ENCODE measurements at regions not wholly inside any gene's neighbourhood (a gene's known extent, or its start where the extent isn't known, plus 50 kb on each side); places are given as distances from the start of the nearest gene placed in this dataset.
A peak's percentile ranks its signal among the peaks of the same experiment; 100 is the strongest.

DNA sequence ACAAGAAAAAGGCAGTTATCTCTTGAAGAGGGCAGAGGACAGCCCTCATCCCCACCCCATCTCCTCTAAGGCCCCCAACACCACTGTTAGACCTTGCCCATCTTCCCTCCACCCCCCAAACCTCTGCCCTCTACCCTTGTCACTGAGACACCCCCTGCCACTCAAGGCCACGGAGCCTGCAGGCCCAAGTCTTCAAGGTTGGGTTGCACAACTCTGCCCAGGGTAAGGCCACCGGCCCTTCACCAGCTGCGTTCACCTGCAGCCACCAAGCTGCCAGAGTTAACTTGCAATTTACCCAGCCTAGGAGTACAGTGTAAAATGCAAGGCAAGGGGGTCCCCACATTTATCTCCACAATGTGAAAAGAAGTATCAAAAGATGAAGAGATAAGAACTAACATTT lies 128.7 kb upstream of the PKDCC start:
- WGBS (ENCODE audit: missing lambda C conversion rate) = 94% methylated on average over 3 of the region's 3 CpGs
- no peak for ATAC-seq
- POLR2A ChIA-PET = no interaction called here
- CTCF ChIA-PET = interaction anchor here (1.1 to 1.6 kb wide), 5 partner anchors 8 to 126 kb away, joined by 3 to 6 read pairs (median 3); no protein-coding TSS in a partner anchor
- Histone ChIP-seq H3K4me3 (no peak overlapping the region), H3K9me3 (peaks cover 14% of the 10 kb centered on the region), H3K4me1 (peaks cover 22% of the 10 kb centered on the region), H3K4me2 (no peak overlapping the region), H3K27ac (0 out of 6 replicates have a peak overlapping the region, but pooled peaks of 1 of the 2 experiments have one; percentile 14)
- no peak for DNase-seq (ENCODE audit: low read depth in 1 of 2, low spot score in 1 of 2)
- no peak for TF ChIP-seq RARB (CRISPR knock-in tag; IDR thresholded peaks at IDR 0.05)
- TF ChIP-seq ESRRA (IDR thresholded peaks at IDR 0.05; ENCODE audit: borderline replicate concordance, low read length) = no peak
- no peak for TF ChIP-seq BHLHE40 (IDR thresholded peaks at IDR 0.05; ENCODE audit: low read depth, low read length)
- FAIRE-seq = no peak

DNA sequence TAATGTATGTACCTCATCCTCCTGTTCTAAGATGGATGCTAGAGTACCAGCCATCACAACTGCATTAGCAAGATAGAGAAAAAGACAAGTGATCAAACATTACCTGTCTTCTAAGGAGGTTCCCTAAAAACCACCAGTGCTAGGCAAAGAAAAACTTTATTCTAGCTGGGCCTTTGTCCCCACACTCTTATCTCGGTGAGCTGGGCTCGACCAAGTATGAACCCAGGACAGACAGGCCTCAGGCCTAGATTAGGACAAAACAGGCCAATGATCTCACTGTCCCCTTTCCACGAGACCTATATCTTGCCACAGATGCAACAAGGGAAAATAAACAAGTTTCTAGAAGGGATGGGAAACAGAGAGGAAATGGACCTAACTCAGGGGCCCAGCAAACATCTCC lies 127.6 kb upstream of the PKDCC start:
- FAIRE-seq (no peak), ATAC-seq (no peak), DNase-seq (ENCODE audit: low read depth in 1 of 2, low spot score in 1 of 2) (no peak)
- no peak overlapping the region for H3K4me2 ChIP-seq
- no peak for TF ChIP-seq ZC3H11A (IDR thresholded peaks at IDR 0.05)
- no peak for TF ChIP-seq BHLHE40 (IDR thresholded peaks at IDR 0.05; ENCODE audit: low read depth, low read length)
- no peak for TF ChIP-seq FOXS1 (CRISPR knock-in tag; IDR thresholded peaks at IDR 0.05)
- TF ChIP-seq RNF2 (IDR thresholded peaks at IDR 0.05; ENCODE audit: borderline replicate concordance, low read depth) = no peak
- TF ChIP-seq HEYL (CRISPR knock-in tag; IDR thresholded peaks at IDR 0.05) = no peak
- no peak for TF ChIP-seq TP53 (CRISPR knock-in tag; IDR thresholded peaks at IDR 0.05)
- no peak for TF ChIP-seq GATA3 (IDR thresholded peaks at IDR 0.05; ENCODE audit: borderline replicate concordance)
- no peak for TF ChIP-seq JUNB (IDR thresholded peaks at IDR 0.05)
- peaks cover 4% of the 10 kb centered on the region; the same call in 2 of the 3 replicates for H3K9me3 ChIP-seq
- H3K4me3 ChIP-seq = no peak overlapping the region
- CTCF ChIA-PET = interaction anchor here (0.6 to 1.6 kb wide), 3 partner anchors 8 to 112 kb away, joined by 5 to 9 read pairs (median 5); no protein-coding TSS in a partner anchor
- POLR2A ChIA-PET = no interaction called here
- peaks cover 22% of the 10 kb centered on the region for H3K4me1 ChIP-seq
- WGBS (ENCODE audit: missing lambda C conversion rate) = 92% methylated on average over 3 of the region's 3 CpGs
- peak overlapping the region in 1 of 2 experiments; percentile 28; a peak in 3 of 6 replicates for H3K27ac ChIP-seq

DNA sequence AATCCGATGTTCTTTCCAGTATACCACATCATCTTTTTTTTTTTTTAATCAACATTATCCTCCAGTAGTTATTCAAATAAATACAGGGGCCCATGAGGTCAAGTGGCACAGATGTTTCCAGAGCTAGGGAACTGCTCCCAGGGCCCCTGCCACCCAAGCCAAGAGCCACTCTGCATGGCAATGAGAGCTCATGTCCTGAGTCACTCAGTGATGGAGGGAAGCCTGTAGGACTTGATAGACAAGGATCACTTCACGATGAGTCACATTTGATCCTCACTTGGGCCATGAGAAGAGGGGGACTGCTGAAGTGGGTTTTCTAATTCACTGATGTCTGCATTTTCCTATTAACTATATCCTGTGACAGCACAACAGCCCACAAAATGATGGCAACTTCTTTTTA lies 127.0 kb upstream of the PKDCC start:
- H3K4me1 ChIP-seq = peaks cover 22% of the 10 kb centered on the region
- H3K4me3 ChIP-seq = no peak overlapping the region
- FAIRE-seq = no peak
- no peak for TF ChIP-seq FOSL2 (IDR thresholded peaks at IDR 0.05)
- TF ChIP-seq FOSL2 (CRISPR knock-in tag; IDR thresholded peaks at IDR 0.05) = peak; percentile 30; the same call in 1 of the 2 replicates
- TF ChIP-seq ZC3H11A (IDR thresholded peaks at IDR 0.05) = no peak
- H3K9me3 ChIP-seq = no peaks in the 10 kb centered on the region; the same call in 2 of the 3 replicates
- ATAC-seq = peak in 1 of 2 experiments; percentile 10; a peak in 1 of 6 replicates
- peak overlapping the region in 1 of 2 experiments; percentile 28; a peak in 3 of 6 replicates for H3K27ac ChIP-seq
- peak in 1 of 2 experiments; percentile 36 for DNase-seq (ENCODE audit: low read depth in 1 of 2, low spot score in 1 of 2)
- ChIA-PET CTCF (interaction anchor here (0.5 to 1.3 kb wide), 2 partner anchors 67 to 435 kb away, joined by 3 to 4 read pairs; no protein-coding TSS in a partner anchor), POLR2A (no interaction called here)
- WGBS (ENCODE audit: missing lambda C conversion rate) = 90% methylated on average over 2 of the region's 2 CpGs
- no peak overlapping the region for H3K4me2 ChIP-seq

DNA sequence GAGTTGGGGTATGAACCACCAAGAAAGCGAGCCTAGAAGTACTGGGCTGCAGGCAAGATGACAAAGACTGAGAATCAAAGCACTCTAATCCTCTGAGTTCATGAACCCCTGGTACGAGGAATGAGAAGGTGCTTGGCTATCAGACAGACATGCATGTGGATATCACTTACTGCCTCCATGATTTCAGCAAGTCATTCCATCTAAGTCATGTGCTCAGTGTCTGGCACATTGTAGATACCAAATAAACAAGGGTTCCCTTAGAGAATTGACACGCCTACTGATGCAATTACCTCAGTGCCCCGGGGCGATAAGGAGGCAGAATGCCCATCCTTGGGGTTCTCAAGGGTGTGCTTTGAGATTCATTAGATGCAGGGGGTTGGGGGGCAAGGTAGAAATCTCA lies 125.6 kb upstream of the PKDCC start:
- peaks cover 25% of the 10 kb centered on the region for H3K4me1 ChIP-seq
- H3K4me2 ChIP-seq = peak overlapping the region; percentile 23
- no peak for FAIRE-seq
- ChIA-PET POLR2A (no interaction called here), CTCF (interaction anchor here (1.3 to 11.0 kb wide), 2 partner anchors 52 to 69 kb away, joined by 3 to 87 read pairs; no protein-coding TSS in a partner anchor)
- peak; percentile 78 to 88 for ATAC-seq
- peak overlapping the region; percentile 67 to 79 for H3K27ac ChIP-seq
- DNase-seq (ENCODE audit: low read depth in 1 of 2, low spot score in 1 of 2) = peak; percentile 59 to 89
- WGBS (ENCODE audit: missing lambda C conversion rate) = 33% methylated on average over 5 of the region's 5 CpGs
- H3K4me3 ChIP-seq = no peak overlapping the region
- H3K9me3 ChIP-seq = no peaks in the 10 kb centered on the region; the same call in 2 of the 3 replicates
- TF ChIP-seq, protein P1, sequence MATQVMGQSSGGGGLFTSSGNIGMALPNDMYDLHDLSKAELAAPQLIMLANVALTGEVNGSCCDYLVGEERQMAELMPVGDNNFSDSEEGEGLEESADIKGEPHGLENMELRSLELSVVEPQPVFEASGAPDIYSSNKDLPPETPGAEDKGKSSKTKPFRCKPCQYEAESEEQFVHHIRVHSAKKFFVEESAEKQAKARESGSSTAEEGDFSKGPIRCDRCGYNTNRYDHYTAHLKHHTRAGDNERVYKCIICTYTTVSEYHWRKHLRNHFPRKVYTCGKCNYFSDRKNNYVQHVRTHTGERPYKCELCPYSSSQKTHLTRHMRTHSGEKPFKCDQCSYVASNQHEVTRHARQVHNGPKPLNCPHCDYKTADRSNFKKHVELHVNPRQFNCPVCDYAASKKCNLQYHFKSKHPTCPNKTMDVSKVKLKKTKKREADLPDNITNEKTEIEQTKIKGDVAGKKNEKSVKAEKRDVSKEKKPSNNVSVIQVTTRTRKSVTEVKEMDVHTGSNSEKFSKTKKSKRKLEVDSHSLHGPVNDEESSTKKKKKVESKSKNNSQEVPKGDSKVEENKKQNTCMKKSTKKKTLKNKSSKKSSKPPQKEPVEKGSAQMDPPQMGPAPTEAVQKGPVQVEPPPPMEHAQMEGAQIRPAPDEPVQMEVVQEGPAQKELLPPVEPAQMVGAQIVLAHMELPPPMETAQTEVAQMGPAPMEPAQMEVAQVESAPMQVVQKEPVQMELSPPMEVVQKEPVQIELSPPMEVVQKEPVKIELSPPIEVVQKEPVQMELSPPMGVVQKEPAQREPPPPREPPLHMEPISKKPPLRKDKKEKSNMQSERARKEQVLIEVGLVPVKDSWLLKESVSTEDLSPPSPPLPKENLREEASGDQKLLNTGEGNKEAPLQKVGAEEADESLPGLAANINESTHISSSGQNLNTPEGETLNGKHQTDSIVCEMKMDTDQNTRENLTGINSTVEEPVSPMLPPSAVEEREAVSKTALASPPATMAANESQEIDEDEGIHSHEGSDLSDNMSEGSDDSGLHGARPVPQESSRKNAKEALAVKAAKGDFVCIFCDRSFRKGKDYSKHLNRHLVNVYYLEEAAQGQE (IDR thresholded peaks at IDR 0.05) = no peak
- TF ChIP-seq RAD21 (conservative IDR thresholded peaks at IDR 0.05 in 1 of 2, IDR thresholded peaks at IDR 0.05 in 1 of 2) (no peak), HOXB13 (CRISPR knock-in tag; IDR thresholded peaks at IDR 0.05; ENCODE audit: low read depth) (no peak), HEYL (CRISPR knock-in tag; IDR thresholded peaks at IDR 0.05) (no peak), CHD4 (IDR thresholded peaks at IDR 0.05; ENCODE audit: borderline replicate concordance) (no peak), MAFK (IDR thresholded peaks at IDR 0.05; ENCODE audit: partially characterized antibody) (peak; percentile 92), FOSL2 (IDR thresholded peaks at IDR 0.05) (no peak), FOSL2 (CRISPR knock-in tag; IDR thresholded peaks at IDR 0.05) (peak; percentile 69), CEBPB (IDR thresholded peaks at IDR 0.05) (no peak), JUNB (IDR thresholded peaks at IDR 0.05) (0 out of 2 replicates have a peak, but pooled peaks have one; percentile 17), GATA3 (IDR thresholded peaks at IDR 0.05; ENCODE audit: borderline replicate concordance) (peak; percentile 24; the same call in 1 of the 2 replicates), TP53 (CRISPR knock-in tag; IDR thresholded peaks at IDR 0.05) (no peak), SMC3 (IDR thresholded peaks at IDR 0.05) (no peak), SREBF2 (IDR thresholded peaks at IDR 0.05) (no peak), KDM1A (IDR thresholded peaks at IDR 0.05; ENCODE audit: low read depth) (no peak), HDAC2 (IDR thresholded peaks at IDR 0.05) (no peak)
- TF ChIP-seq, protein P2, sequence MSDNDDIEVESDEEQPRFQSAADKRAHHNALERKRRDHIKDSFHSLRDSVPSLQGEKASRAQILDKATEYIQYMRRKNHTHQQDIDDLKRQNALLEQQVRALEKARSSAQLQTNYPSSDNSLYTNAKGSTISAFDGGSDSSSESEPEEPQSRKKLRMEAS (IDR thresholded peaks at IDR 0.05) = 0 out of 2 replicates have a peak, but pooled peaks have one; percentile 31
- TF ChIP-seq, protein P3, sequence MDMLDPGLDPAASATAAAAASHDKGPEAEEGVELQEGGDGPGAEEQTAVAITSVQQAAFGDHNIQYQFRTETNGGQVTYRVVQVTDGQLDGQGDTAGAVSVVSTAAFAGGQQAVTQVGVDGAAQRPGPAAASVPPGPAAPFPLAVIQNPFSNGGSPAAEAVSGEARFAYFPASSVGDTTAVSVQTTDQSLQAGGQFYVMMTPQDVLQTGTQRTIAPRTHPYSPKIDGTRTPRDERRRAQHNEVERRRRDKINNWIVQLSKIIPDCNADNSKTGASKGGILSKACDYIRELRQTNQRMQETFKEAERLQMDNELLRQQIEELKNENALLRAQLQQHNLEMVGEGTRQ (IDR thresholded peaks at IDR 0.05) = peak; percentile 65; the same call in 1 of the 2 replicates
- TF ChIP-seq, protein P4, sequence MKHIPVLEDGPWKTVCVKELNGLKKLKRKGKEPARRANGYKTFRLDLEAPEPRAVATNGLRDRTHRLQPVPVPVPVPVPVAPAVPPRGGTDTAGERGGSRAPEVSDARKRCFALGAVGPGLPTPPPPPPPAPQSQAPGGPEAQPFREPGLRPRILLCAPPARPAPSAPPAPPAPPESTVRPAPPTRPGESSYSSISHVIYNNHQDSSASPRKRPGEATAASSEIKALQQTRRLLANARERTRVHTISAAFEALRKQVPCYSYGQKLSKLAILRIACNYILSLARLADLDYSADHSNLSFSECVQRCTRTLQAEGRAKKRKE (CRISPR knock-in tag; IDR thresholded peaks at IDR 0.05; ENCODE audit: low read depth) = no peak

Data from A549 (cell line).